Thyroid gland (tissue), 4 donors: ENCODE measurements at regions not wholly inside any gene's neighbourhood (a gene's known extent, or its start where the extent isn't known, plus 50 kb on each side); places are given as distances from the start of the nearest gene placed in this dataset.

ENCODE experiments used
- CTCF ChIP-seq, 6 experiments: fragments of 200-600 bp in 3 of 6; fragments of 450-650 bp in 3 of 6; sonication (generic) in 3 of 6; IDR thresholded peaks; one replicate each; pipeline ENCODE4 v1.5.1; 2016 to 2019; ENCODE audit warnings: antibody characterized with exemption in 6 of 6, mild to moderate bottlenecking in 2 of 6, inconsistent platforms in 1 of 6, moderate library complexity in 1 of 6
- POLR2A ChIP-seq, 2 donors: fragments of 450-650 bp; IDR thresholded peaks; one replicate each; pipeline ENCODE4 v1.6.1; 2017; ENCODE audit warnings: antibody characterized with exemption in 2 of 2, mild to moderate bottlenecking in 2 of 2, moderate library complexity in 1 of 2

DNA sequence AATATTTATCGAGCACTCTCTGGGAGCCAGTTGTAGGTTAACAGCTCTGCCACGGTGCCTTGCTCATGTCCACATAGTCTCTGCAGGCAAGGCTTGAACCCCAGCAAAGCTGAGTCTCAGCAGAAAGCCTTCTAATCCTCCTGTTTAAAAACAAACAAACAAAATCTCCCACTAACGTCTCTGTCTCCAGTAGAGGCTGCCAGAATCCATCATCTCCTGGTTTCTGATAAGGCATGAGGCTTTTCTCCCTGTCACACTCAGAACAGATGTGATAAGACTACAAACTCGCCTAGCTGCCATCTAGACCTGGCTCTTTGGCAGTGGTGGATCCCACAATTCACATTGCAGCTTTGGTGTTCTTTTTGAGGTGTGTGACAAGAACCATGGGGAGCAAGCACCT, 813.2 kb downstream of the AACS start:
- TF ChIP-seq CTCF (IDR thresholded peaks at IDR 0.05) (no peak), POLR2A (IDR thresholded peaks at IDR 0.05) (no peak)
